Spleen (tissue), 11 donors: ENCODE measurements at regions not wholly inside any gene's neighbourhood (a gene's known extent, or its start where the extent isn't known, plus 50 kb on each side); places are given as distances from the start of the nearest gene placed in this dataset.

ENCODE experiments used
- DNase-seq: peaks from one replicate; pipeline ENCODE4 v3.0.0-alpha.2; 2020
- H3K27ac ChIP-seq, 8 donors: fragments of 200-600 bp; sonication (generic) in 7 of 8; 1 replicate in 4 of 8; 2 replicates in 4 of 8; pipeline versions ENCODE4 v1.5.0 to v1.8.0; 2016 to 2021; ENCODE audit warnings: inconsistent platforms in 4 of 8, mild to moderate bottlenecking in 4 of 8, moderate library complexity in 1 of 8
- H3K27me3 ChIP-seq, 7 donors: fragments of 200-600 bp; sonication (generic) in 6 of 7; replicated peaks in 1 of 7; 1 replicate in 4 of 7; 2 replicates in 3 of 7; pipeline versions ENCODE4 v1.5.0 to v1.8.0; 2016 to 2021; ENCODE audit warnings: inconsistent platforms in 3 of 7, mild to moderate bottlenecking in 1 of 7
- H3K36me3 ChIP-seq, 6 donors: fragments of 200-600 bp; sonication (generic) in 5 of 6; 1 replicate in 4 of 6; 2 replicates in 2 of 6; pipeline versions ENCODE4 v1.5.0 to v1.8.0; 2016 to 2021; ENCODE audit warnings: inconsistent platforms in 2 of 6
- H3K4me1 ChIP-seq, 6 donors: fragments of 200-600 bp; sonication (generic) in 5 of 6; 1 replicate in 3 of 6; 2 replicates in 3 of 6; pipeline versions ENCODE4 v1.5.0 to v1.8.0; 2016 to 2021; ENCODE audit warnings: inconsistent platforms in 3 of 6
- H3K4me3 ChIP-seq, 8 donors: fragments of 200-600 bp; sonication (generic) in 7 of 8; 1 replicate in 4 of 8; 2 replicates in 4 of 8; pipeline versions ENCODE4 v1.5.0 to v1.8.0; 2016 to 2021; ENCODE audit warnings: inconsistent platforms in 4 of 8, mild to moderate bottlenecking in 4 of 8, moderate library complexity in 2 of 8
- H3K9me3 ChIP-seq, 8 donors: fragments of 200-600 bp; sonication (generic) in 7 of 8; 1 replicate in 4 of 8; 2 replicates in 4 of 8; pipeline versions ENCODE4 v1.5.0 to v1.8.0; 2016 to 2021; ENCODE audit warnings: inconsistent platforms in 4 of 8
- CTCF ChIP-seq, 11 experiments: fragments of 200-600 bp in 7 of 11; fragments of 450-650 bp in 4 of 11; sonication (generic) in 4 of 11; IDR thresholded peaks in 8 of 11; conservative IDR thresholded peaks in 3 of 11; 1 replicate in 7 of 11; 2 replicates in 4 of 11; pipeline versions ENCODE4 v1.4.0 to v1.8.0; 2016 to 2021; ENCODE audit warnings: antibody characterized with exemption in 11 of 11, inconsistent platforms in 4 of 11, mild to moderate bottlenecking in 1 of 11
- POLR2A ChIP-seq, 3 donors: fragments of 450-650 bp; IDR thresholded peaks; one replicate each; pipeline ENCODE4 v1.5.1; 2017; ENCODE audit warnings: antibody characterized with exemption in 3 of 3, mild to moderate bottlenecking in 1 of 3
- POLR2AphosphoS5 ChIP-seq, 3 donors: sonication (generic); formaldehyde crosslinking; IDR thresholded peaks; one replicate each; pipeline ENCODE4 v1.5.1; 2017; ENCODE audit warnings: antibody characterized with exemption in 3 of 3
- WGBS, 5 donors: extraction: QIAGEN DNeasy Blood & Tissue Kit in 3 of 5; methylation state at CpG; one replicate each; pipeline versions ENCODE4 v1.1.5 to v1.1.7; 2013 to 2018; 5-methylcytosine and 5-hydroxymethylcytosine counted together
- intact Hi-C: fragments of 100-400 bp; cut with DNase I; formaldehyde crosslinking; loops from one replicate; pipeline ENCODE4 v1.15.0; 2023; ENCODE audit warnings: low total_unique reads
- donor health status: healthy with polysubstance abuse.
- donor health status: DM: no; HTN: no; CAD: no; lungs with moderate emphysema.
- donor health status: DM: no; HTN: no; CAD: no.
- donor health status: Bipolar disorder and iron deficiency.
- donor health status: healthy.
- donor health status: DM: no; HTN: no; CAD: no.
- donor health status: DM: yes; HTN: yes; CAD: no.

- Histone ChIP-seq H3K27me3 (peaks cover 0 to 12% (median 0%) of the 10 kb centered on the region in 7 donors), H3K27ac (no peak overlapping the region), H3K36me3 (no peaks in the 10 kb centered on the region), H3K4me3 (no peak overlapping the region), H3K4me1 (no peaks in the 10 kb centered on the region), H3K9me3 (peaks cover 0 to 3% (median 0%) of the 10 kb centered on the region in 8 donors)
- WGBS, 5 donors, result 63 to 76% (median 70%) methylated on average over 4 of the region's 4 CpGs
- no peak for DNase-seq
- intact Hi-C loops, result no loop called here
- no peak for TF ChIP-seq POLR2A (IDR thresholded peaks at IDR 0.05)
- TF ChIP-seq CTCF (IDR thresholded peaks at IDR 0.05 in 8 of 11, conservative IDR thresholded peaks at IDR 0.05 in 3 of 11), result no peak
- no peak for TF ChIP-seq POLR2AphosphoS5 (IDR thresholded peaks at IDR 0.05)
These were observed 245.9 kb downstream of the METTL4 start for GRCh38 chr18:2325308-2325849.

- TF ChIP-seq POLR2AphosphoS5 (IDR thresholded peaks at IDR 0.05), result no peak
- TF ChIP-seq POLR2A (IDR thresholded peaks at IDR 0.05), result no peak
- no peak for TF ChIP-seq CTCF (IDR thresholded peaks at IDR 0.05 in 8 of 11, conservative IDR thresholded peaks at IDR 0.05 in 3 of 11)
- 76 to 95% (median 91%) methylated on average over 1 of the region's 1 CpG for WGBS, 5 donors
- H3K9me3 ChIP-seq, result peaks cover 0 to 3% (median 0%) of the 10 kb centered on the region in 8 donors
- H3K4me3 ChIP-seq, result no peak overlapping the region
- H3K27me3 ChIP-seq, result peaks cover 0 to 7% (median 0%) of the 10 kb centered on the region in 7 donors
- H3K36me3 ChIP-seq, result no peaks in the 10 kb centered on the region
- no peak for DNase-seq
- H3K27ac ChIP-seq, result no peak overlapping the region
- H3K4me1 ChIP-seq, result no peaks in the 10 kb centered on the region
- intact Hi-C loops, result no loop called here
These were observed 245.4 kb downstream of the METTL4 start for GRCh38 chr18:2325933-2326332.

- Histone ChIP-seq H3K27ac (no peak overlapping the region), H3K36me3 (no peaks in the 10 kb centered on the region), H3K9me3 (peaks cover 0 to 3% (median 0%) of the 10 kb centered on the region in 8 donors), H3K4me1 (no peaks in the 10 kb centered on the region), H3K27me3 (peaks cover 0 to 6% (median 0%) of the 10 kb centered on the region in 7 donors), H3K4me3 (no peak overlapping the region)
- 29 to 52% (median 49%) methylated on average over 6 of the region's 6 CpGs for WGBS, 5 donors
- TF ChIP-seq CTCF (IDR thresholded peaks at IDR 0.05 in 8 of 11, conservative IDR thresholded peaks at IDR 0.05 in 3 of 11) (no peak), POLR2A (IDR thresholded peaks at IDR 0.05) (no peak), POLR2AphosphoS5 (IDR thresholded peaks at IDR 0.05) (no peak)
- no peak for DNase-seq
- intact Hi-C loops, result no loop called here
These were observed 244.3 kb downstream of the METTL4 start for GRCh38 chr18:2326999-2327398.

GRCh38 chr18:2330764-2331163 lies 240.5 kb downstream of the METTL4 start:
- no peak for DNase-seq
- Histone ChIP-seq H3K27ac (no peak overlapping the region), H3K4me1 (no peaks in the 10 kb centered on the region), H3K9me3 (no peaks in the 10 kb centered on the region), H3K36me3 (no peaks in the 10 kb centered on the region), H3K27me3 (peaks cover 0 to 6% (median 0%) of the 10 kb centered on the region in 7 donors), H3K4me3 (no peak overlapping the region)
- 58 to 70% (median 65%) methylated on average over 2 of the region's 2 CpGs for WGBS, 5 donors
- TF ChIP-seq POLR2AphosphoS5 (IDR thresholded peaks at IDR 0.05) (no peak), CTCF (IDR thresholded peaks at IDR 0.05 in 8 of 11, conservative IDR thresholded peaks at IDR 0.05 in 3 of 11) (no peak), POLR2A (IDR thresholded peaks at IDR 0.05) (no peak)
- intact Hi-C loops, result loop anchor here (10.0 kb wide), 1 partner anchor 214 kb away; no protein-coding TSS in a partner anchor
